HEK293 (cell line): ENCODE measurements at regions not wholly inside any gene's neighbourhood (a gene's known extent, or its start where the extent isn't known, plus 50 kb on each side); places are given as distances from the start of the nearest gene placed in this dataset.
"Not testable (repeated sequence)": the region's sequence is repeated elsewhere in the genome, so short reads cannot be mapped to it uniquely, and the experiment has no call there.

Experiments
- ZNF19 ChIP-seq: fragments of 450-650 bp; formaldehyde crosslinking; IDR thresholded peaks from 2 replicates; pipeline ENCODE4; 2016; ENCODE audit warnings: missing biosample characterization, missing genetic modification characterization, low read depth
- ZNF449 ChIP-seq: fragments of 450-650 bp; formaldehyde crosslinking; IDR thresholded peaks from 2 replicates; pipeline ENCODE4 v1.5.1; 2017; ENCODE audit warnings: missing biosample characterization, mild to moderate bottlenecking, missing genetic modification characterization, moderate library complexity

- not testable (repeated sequence) for TF ChIP-seq ZNF19, ZNF449 (tag by site-specific recombination)
Observed at GRCh38 chr4:134483514-134483913, 281.9 kb upstream of the PABPC4L start.
